IMR-90 (cell line): ENCODE measurements at regions not wholly inside any gene's neighbourhood (a gene's known extent, or its start where the extent isn't known, plus 50 kb on each side); places are given as distances from the start of the nearest gene placed in this dataset.
"Not testable (repeated sequence)": the region's sequence is repeated elsewhere in the genome, so short reads cannot be mapped to it uniquely, and the experiment has no call there.

Experiments used
- ATAC-seq: fragments of 200-7000 bp; cut with Tn5 transposase; 2 replicates; pipeline ENCODE4 v1.9.1; 2020; ENCODE audit warnings: low read depth, mild to moderate bottlenecking, moderate library complexity
- BruUV-seq: library from RNA; stranded (reverse); fragments of 400-500 nt; replicated peaks from 2 replicates; lab custom pipeline; 2021; lab: Mats Ljungman, UMichigan
- CTCF ChIA-PET: fragments of 300-600 bp; formaldehyde crosslinking; extraction: SDS; loops from one replicate; lab custom pipeline; 2021; ENCODE audit warnings: antibody characterized with exemption; lab: Yijun Ruan, JAX
- POLR2A ChIA-PET: fragments of 300-600 bp; sonication (Branson Sonifier 250); formaldehyde crosslinking; loops from one replicate; lab custom pipeline; 2022; ENCODE audit warnings: antibody characterized with exemption; ENCODE audit not compliant: unreplicated experiment; lab: Charles Lee
- DNase-seq: peaks from one replicate; pipeline ENCODE4 v3.0.0; 2013
- H2AFZ ChIP-seq: replicated peaks from 2 replicates; pipeline ENCODE3; 2013; ENCODE audit warnings: low read length, mild to moderate bottlenecking; ENCODE audit not compliant: poor library complexity
- H2AK5ac ChIP-seq: 2 replicates; pipeline ENCODE4 v1.6.1; 2013; ENCODE audit warnings: low read depth, low read length, inconsistent platforms
- H2AK9ac ChIP-seq: replicated peaks from 2 replicates; pipeline ENCODE3; 2013; ENCODE audit warnings: mild to moderate bottlenecking, low read depth, low read length, moderate library complexity; ENCODE audit not compliant: poor library complexity
- H2BK120ac ChIP-seq: 2 replicates; pipeline ENCODE4 v1.6.1; 2013; ENCODE audit warnings: low read depth, low read length, inconsistent platforms
- H2BK15ac ChIP-seq: 3 replicates; pipeline ENCODE4 v1.6.1; 2013; ENCODE audit warnings: low read depth, low read length, inconsistent platforms
- H2BK20ac ChIP-seq: 2 replicates; pipeline ENCODE4 v1.6.1; 2013; ENCODE audit warnings: low read depth, mild to moderate bottlenecking, inconsistent platforms, low read length, moderate library complexity
- H2BK5ac ChIP-seq: 2 replicates; pipeline ENCODE4 v1.6.1; 2013; ENCODE audit warnings: mild to moderate bottlenecking, low read depth, low read length, inconsistent platforms; ENCODE audit not compliant: poor library complexity, severe bottlenecking
- H3K14ac ChIP-seq: replicated peaks from 2 replicates; pipeline ENCODE4 v1.6.1; 2013; ENCODE audit warnings: low read depth, low read length, inconsistent platforms
- H3K18ac ChIP-seq: 2 replicates; pipeline ENCODE4 v1.6.1; 2013; ENCODE audit warnings: low read depth, low read length, control low read depth
- H3K23ac ChIP-seq: 2 replicates; pipeline ENCODE4 v1.6.1; 2013; ENCODE audit warnings: low read depth, low read length, inconsistent platforms
- H3K27ac ChIP-seq: 2 replicates; pipeline ENCODE4 v1.5.1; 2013; ENCODE audit warnings: mild to moderate bottlenecking, control low read depth, low read length; ENCODE audit not compliant: insufficient read depth
- H3K27me3 ChIP-seq: 2 replicates; pipeline ENCODE4 v1.6.1; 2013; ENCODE audit warnings: low read length; ENCODE audit not compliant: control insufficient read depth, insufficient read depth
- H3K36me3 ChIP-seq: 2 replicates; pipeline ENCODE4 v1.6.1; 2013; ENCODE audit warnings: low read length, mixed read lengths; ENCODE audit not compliant: control insufficient read depth, insufficient read depth
- H3K4ac ChIP-seq: 2 replicates; pipeline ENCODE4 v1.6.1; 2013; ENCODE audit warnings: low read depth, low read length, inconsistent platforms
- H3K4me1 ChIP-seq: 2 replicates; pipeline ENCODE4 v1.6.1; 2013; ENCODE audit warnings: low read length, mixed read lengths; ENCODE audit not compliant: control insufficient read depth, insufficient read depth
- H3K4me2 ChIP-seq: 2 replicates; pipeline ENCODE4 v1.6.1; 2013; ENCODE audit warnings: low read depth, mild to moderate bottlenecking, control low read depth, low read length, moderate library complexity
- H3K4me3 ChIP-seq: 2 replicates; pipeline ENCODE4 v1.5.1; 2013; ENCODE audit warnings: low read depth, mild to moderate bottlenecking, control low read depth, low read length, moderate library complexity; ENCODE audit not compliant: insufficient read depth
- H3K56ac ChIP-seq: 2 replicates; pipeline ENCODE4 v1.6.1; 2013; ENCODE audit warnings: low read length, inconsistent platforms; ENCODE audit not compliant: insufficient read depth; ENCODE audit errors: extremely low read depth
- H3K79me1 ChIP-seq, 2 experiments: 2 replicates each; pipeline ENCODE4 v1.6.1; 2013; ENCODE audit warnings: low read length in 2 of 2, inconsistent platforms in 1 of 2, low read depth in 1 of 2
- H3K9ac ChIP-seq: 2 replicates; pipeline ENCODE4 v1.6.1; 2013; ENCODE audit warnings: low read depth, low read length, control low read depth
- H3K9me1 ChIP-seq: 2 replicates; pipeline ENCODE4 v1.6.1; 2013; ENCODE audit warnings: low read length, inconsistent platforms; ENCODE audit not compliant: insufficient read depth
- H3K9me3 ChIP-seq: 2 replicates; pipeline ENCODE4 v1.6.1; 2013; ENCODE audit warnings: low read length; ENCODE audit not compliant: control insufficient read depth, insufficient read depth
- H4K20me1 ChIP-seq: 2 replicates; pipeline ENCODE4 v1.6.1; 2013; ENCODE audit warnings: low read length, inconsistent platforms; ENCODE audit not compliant: insufficient read depth
- H4K5ac ChIP-seq: 2 replicates; pipeline ENCODE4 v1.6.1; 2013; ENCODE audit warnings: mild to moderate bottlenecking, low read depth, low read length, control low read depth
- H4K8ac ChIP-seq, 2 experiments: 2 replicates each; pipeline ENCODE4 v1.6.1; 2013; ENCODE audit warnings: low read depth in 2 of 2, low read length in 2 of 2, control low read depth in 1 of 2, inconsistent platforms in 1 of 2
- H4K91ac ChIP-seq: 2 replicates; pipeline ENCODE4 v1.6.1; 2013; ENCODE audit warnings: low read depth, low read length, inconsistent platforms; ENCODE audit not compliant: insufficient read depth
- WGBS, 2 experiments: methylation state at CpG; one replicate each; pipeline versions ENCODE4 v1.1.5 to v1.1.7; 2013; ENCODE audit warnings: missing lambda C conversion rate in 2 of 2; ENCODE audit not compliant: insufficient read length in 1 of 2; ENCODE audit errors: extremely low coverage in 2 of 2; 5-methylcytosine and 5-hydroxymethylcytosine counted together
- dilution Hi-C: fragments of 300-500 bp; cut with HindIII; formaldehyde crosslinking; loops from one replicate; pipeline ENCODE4 v1.14.3; 2018; ENCODE audit warnings: low sequenced_read_pairs; ENCODE audit not compliant: unreplicated experiment
- in situ Hi-C: fragments of 300-500 bp; cut with MboI; formaldehyde crosslinking; loops from 3 replicates; pipeline ENCODE4 v1.14.3; 2019; ENCODE audit warnings: low sequenced_read_pairs, inconsistent platforms, mixed read lengths
- intact Hi-C: fragments of 100-400 bp; cut with micrococcal nuclease; formaldehyde crosslinking; loops from 2 replicates; pipeline ENCODE4 v1.10.0; 2022

DNA sequence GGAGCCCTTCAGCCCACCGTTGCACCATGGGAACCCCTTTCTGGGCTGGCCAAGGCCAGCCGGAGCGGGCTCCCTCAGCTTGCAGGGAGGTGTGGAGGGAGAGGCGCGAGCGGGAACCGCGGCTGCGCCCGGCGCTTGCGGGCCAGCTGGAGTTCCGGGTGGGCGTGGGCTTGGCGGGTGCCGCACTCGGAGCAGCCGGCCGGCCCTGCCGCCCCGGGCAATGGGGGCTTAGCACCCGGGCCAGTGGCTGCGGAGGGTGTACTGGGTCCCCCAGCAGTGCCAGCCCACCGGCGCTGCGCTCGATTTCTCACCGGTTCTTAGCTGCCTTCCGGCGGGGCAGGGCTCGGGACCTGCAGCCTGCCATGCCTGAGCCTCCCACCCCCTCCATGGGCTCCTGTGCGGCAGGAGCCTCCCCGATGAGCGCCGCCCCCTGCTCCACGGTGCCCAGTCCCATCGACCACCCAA lies 949.8 kb downstream of the NR2F1-AS1 start:
- H3K4me3 ChIP-seq, POLR2A ChIA-PET, H3K27ac ChIP-seq, H3K14ac ChIP-seq, H3K4me1 ChIP-seq, H2BK120ac ChIP-seq, H3K9ac ChIP-seq, H3K18ac ChIP-seq, H2AFZ ChIP-seq, H3K79me1 ChIP-seq, H3K56ac ChIP-seq, H3K9me3 ChIP-seq, ATAC-seq, H4K20me1 ChIP-seq, H4K8ac ChIP-seq, H2AK5ac ChIP-seq, H3K27me3 ChIP-seq, intact Hi-C loops, H3K23ac ChIP-seq, H2BK20ac ChIP-seq, CTCF ChIA-PET, H2BK15ac ChIP-seq, H4K91ac ChIP-seq, H4K5ac ChIP-seq, H3K4me2 ChIP-seq, BruUV-seq, H3K9me1 ChIP-seq, in situ Hi-C loops, dilution Hi-C loops, H2BK5ac ChIP-seq, H3K4ac ChIP-seq, H2AK9ac ChIP-seq, H3K36me3 ChIP-seq, DNase-seq: not testable (repeated sequence)
- WGBS, 2 experiments, result 81% methylated on average over 7 of the region's 37 CpGs; no CpG with 5 or more reads in 1 of the 2 experiments
